H9 (cell line): ENCODE measurements at regions not wholly inside any gene's neighbourhood (a gene's known extent, or its start where the extent isn't known, plus 50 kb on each side); places are given as distances from the start of the nearest gene placed in this dataset.

Source experiments
- DNase-seq: peaks from one replicate; pipeline ENCODE4 v3.0.0-alpha.2; 2017
- H2AFZ ChIP-seq: one replicate; pipeline ENCODE4 v1.6.1; 2013; ENCODE audit warnings: mild to moderate bottlenecking, low read length, control low read depth, moderate library complexity
- H2AK5ac ChIP-seq: 2 replicates; pipeline ENCODE4 v1.6.1; 2013; ENCODE audit warnings: low read length, control low read depth, mixed read lengths; ENCODE audit not compliant: insufficient read length
- H2BK120ac ChIP-seq: one replicate; pipeline ENCODE4 v1.6.1; 2013; ENCODE audit warnings: low read depth, mild to moderate bottlenecking, low read length, control low read depth, inconsistent platforms; ENCODE audit not compliant: poor library complexity, severe bottlenecking
- H2BK12ac ChIP-seq: 2 replicates; pipeline ENCODE4 v1.6.1; 2013; ENCODE audit warnings: low read length, control low read depth, mixed read lengths, low read depth; ENCODE audit not compliant: insufficient read length
- H2BK15ac ChIP-seq: 2 replicates; pipeline ENCODE4 v1.6.1; 2013; ENCODE audit warnings: low read depth, low read length, control low read depth
- H2BK20ac ChIP-seq: one replicate; pipeline ENCODE4 v1.6.1; 2013; ENCODE audit warnings: low read depth, mild to moderate bottlenecking, low read length, control low read depth, inconsistent platforms; ENCODE audit not compliant: poor library complexity, severe bottlenecking
- H2BK5ac ChIP-seq: 2 replicates; pipeline ENCODE4 v1.6.1; 2013; ENCODE audit warnings: low read length, control low read depth, mixed read lengths; ENCODE audit not compliant: insufficient read length
- H3K14ac ChIP-seq: 2 replicates; pipeline ENCODE4 v1.6.1; 2013; ENCODE audit warnings: low read length, control low read depth; ENCODE audit not compliant: insufficient read depth
- H3K18ac ChIP-seq: 2 replicates; pipeline ENCODE4 v1.6.1; 2013; ENCODE audit warnings: low read depth, mild to moderate bottlenecking, mixed read lengths, low read length, control low read depth; ENCODE audit not compliant: insufficient read length
- H3K23ac ChIP-seq: 2 replicates; pipeline ENCODE4 v1.6.1; 2013; ENCODE audit warnings: low read length, control low read depth, mixed read lengths, low read depth; ENCODE audit not compliant: insufficient read length
- H3K23me2 ChIP-seq: 2 replicates; pipeline ENCODE4 v1.6.1; 2013; ENCODE audit warnings: low read depth, mild to moderate bottlenecking, mixed read lengths, low read length, control low read depth; ENCODE audit not compliant: insufficient read length, poor library complexity, severe bottlenecking
- H3K27ac ChIP-seq: 2 replicates; pipeline ENCODE4 v1.5.1; 2013; ENCODE audit warnings: low read length, control low read depth, mixed read lengths, low read depth; ENCODE audit not compliant: insufficient read length
- H3K27me3 ChIP-seq: 2 replicates; pipeline ENCODE4 v1.6.1; 2013; ENCODE audit warnings: low read length, control low read depth, inconsistent platforms; ENCODE audit not compliant: insufficient read depth
- H3K4ac ChIP-seq: 2 replicates; pipeline ENCODE4 v1.6.1; 2013; ENCODE audit warnings: low read depth, mild to moderate bottlenecking, control low read depth, inconsistent platforms, low read length, moderate library complexity
- H3K4me1 ChIP-seq: 2 replicates; pipeline ENCODE4 v1.6.1; 2013; ENCODE audit warnings: low read length, control low read depth, inconsistent platforms; ENCODE audit not compliant: insufficient read depth
- H3K4me2 ChIP-seq: 2 replicates; pipeline ENCODE4 v1.6.1; 2013; ENCODE audit warnings: low read length, control low read depth, mixed read lengths; ENCODE audit not compliant: insufficient read length, insufficient read depth
- H3K56ac ChIP-seq: 2 replicates; pipeline ENCODE4 v1.6.1; 2013; ENCODE audit warnings: low read depth, mild to moderate bottlenecking, mixed read lengths, low read length, control low read depth; ENCODE audit not compliant: insufficient read length
- H3K79me1 ChIP-seq: 2 replicates; pipeline ENCODE4 v1.6.1; 2013; ENCODE audit warnings: low read depth, mild to moderate bottlenecking, moderate library complexity, low read length, control low read depth, inconsistent platforms; ENCODE audit not compliant: insufficient read depth, poor library complexity, severe bottlenecking
- H3K79me2 ChIP-seq: 2 replicates; pipeline ENCODE4 v1.6.1; 2013; ENCODE audit warnings: low read length, control low read depth, inconsistent platforms; ENCODE audit not compliant: insufficient read depth
- H3K9ac ChIP-seq: 2 replicates; pipeline ENCODE4 v1.6.1; 2013; ENCODE audit warnings: low read length, control low read depth, mixed read lengths; ENCODE audit not compliant: insufficient read length; ENCODE audit errors: extremely low read depth
- H3K9me3 ChIP-seq: one replicate; pipeline ENCODE4 v1.6.1; 2013; ENCODE audit warnings: low read depth, low read length, inconsistent platforms; ENCODE audit not compliant: control insufficient read depth
- H3T11ph ChIP-seq: one replicate; pipeline ENCODE4 v1.6.1; 2013; ENCODE audit warnings: mild to moderate bottlenecking, low read length, control low read depth, inconsistent platforms
- H4K20me1 ChIP-seq: one replicate; pipeline ENCODE4 v1.6.1; 2013; ENCODE audit not compliant: control insufficient read depth, insufficient read length, insufficient read depth
- H4K5ac ChIP-seq: 2 replicates; pipeline ENCODE4 v1.6.1; 2013; ENCODE audit warnings: low read depth, mild to moderate bottlenecking, mixed read lengths, low read length, control low read depth; ENCODE audit not compliant: insufficient read length
- H4K8ac ChIP-seq: replicated peaks from 2 replicates; pipeline ENCODE4 v1.6.1; 2013; ENCODE audit warnings: low read length, control low read depth, mixed read lengths, low read depth; ENCODE audit not compliant: insufficient read length
- H4K91ac ChIP-seq: 2 replicates; pipeline ENCODE4 v1.6.1; 2013; ENCODE audit warnings: low read depth, mild to moderate bottlenecking, moderate library complexity, mixed read lengths, low read length, control low read depth; ENCODE audit not compliant: insufficient read length
- H3K27ac Mint-ChIP-seq, 3 experiments: 2 replicates in 2 of 3; 3 replicates in 1 of 3; pipeline ENCODE4 v1.8.0; 2020 to 2021; ENCODE audit warnings: mixed read lengths in 3 of 3, mild to moderate bottlenecking in 1 of 3, moderate library complexity in 1 of 3
- H3K27me3 Mint-ChIP-seq: 2 replicates; pipeline ENCODE4 v1.8.0; 2021; ENCODE audit warnings: low read depth, mild to moderate bottlenecking, moderate library complexity, mixed read lengths
- H3K36me3 Mint-ChIP-seq, 3 experiments: 2 replicates in 2 of 3; 3 replicates in 1 of 3; pipeline ENCODE4 v1.8.0; 2020 to 2021; ENCODE audit warnings: low read depth in 3 of 3, mixed read lengths in 3 of 3; ENCODE audit not compliant: insufficient read depth in 1 of 3
- H3K4me1 Mint-ChIP-seq, 2 experiments: 2 replicates each; pipeline ENCODE4 v1.8.0; 2020; ENCODE audit warnings: mixed read lengths in 2 of 2
- H3K4me3 Mint-ChIP-seq, 2 experiments: 2 replicates in 1 of 2; 3 replicates in 1 of 2; pipeline ENCODE4 v1.8.0; 2020 to 2021; ENCODE audit warnings: mild to moderate bottlenecking in 2 of 2, mixed read lengths in 2 of 2, moderate library complexity in 1 of 2
- H3K9me3 Mint-ChIP-seq, 2 experiments: 2 replicates in 1 of 2; 3 replicates in 1 of 2; pipeline ENCODE4 v1.8.0; 2020; ENCODE audit warnings: mild to moderate bottlenecking in 2 of 2, mixed read lengths in 2 of 2, moderate library complexity in 1 of 2
- WGBS: extraction: QIAGEN DNeasy Blood & Tissue Kit; methylation state at CpG from one replicate; pipeline ENCODE4 v1.1.7; 2013; ENCODE audit warnings: missing lambda C conversion rate, low lambda C conversion rate, mixed read lengths; ENCODE audit not compliant: insufficient read length; ENCODE audit errors: extremely low coverage; 5-methylcytosine and 5-hydroxymethylcytosine counted together
- TF ChIP-seq, protein P1 (sequence below): fragments of 200-600 bp; sonication (generic); conservative IDR thresholded peaks from 3 replicates; pipeline ENCODE4 v1.8.0; 2021; ENCODE audit warnings: antibody characterized with exemption, mild to moderate bottlenecking

DNA sequence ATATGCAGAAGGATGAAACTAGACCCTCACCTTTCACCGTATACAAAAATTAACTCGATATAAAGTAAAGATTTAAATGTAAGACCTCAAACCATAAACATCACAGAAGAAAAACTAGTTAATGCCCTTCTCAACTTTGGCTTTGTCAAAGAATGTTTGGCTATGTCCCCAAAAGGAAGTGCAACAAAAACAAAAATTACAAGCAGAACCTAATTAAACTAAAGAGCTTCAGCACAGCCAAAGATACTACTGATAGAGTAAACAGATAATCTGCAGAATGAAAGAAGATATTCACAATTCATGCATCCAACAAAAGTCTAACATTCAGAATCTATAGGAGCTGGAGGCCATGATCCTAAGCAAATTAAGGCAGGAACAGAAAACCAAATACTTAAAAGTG, 824.6 kb upstream of the NEGR1 start:
- Histone ChIP-seq H2AK5ac (no peak overlapping the region), H3T11ph (no peak overlapping the region), H3K27ac (no peak overlapping the region), H3K18ac (no peak overlapping the region), H2AFZ (no peak overlapping the region), H2BK20ac (no peak overlapping the region), H3K23me2 (no peaks in the 10 kb centered on the region), H3K23ac (no peak overlapping the region), H4K91ac (no peak overlapping the region), H4K5ac (no peak overlapping the region), H3K56ac (no peak overlapping the region), H4K20me1 (no peaks in the 10 kb centered on the region), H3K79me1 (no peaks in the 10 kb centered on the region), H3K9ac (no peak overlapping the region), H2BK12ac (no peak overlapping the region), H3K4me2 (no peak overlapping the region), H3K79me2 (no peaks in the 10 kb centered on the region), H3K4me1 (no peaks in the 10 kb centered on the region), H2BK120ac (no peak overlapping the region), H3K14ac (no peak overlapping the region), H3K4ac (no peak overlapping the region), H3K27me3 (no peaks in the 10 kb centered on the region), H2BK15ac (no peak overlapping the region), H3K9me3 (no peaks in the 10 kb centered on the region), H4K8ac (no peak overlapping the region), H2BK5ac (no peak overlapping the region)
- peaks cover 8 to 17% of the 10 kb centered on the region in 2 experiments; a peak in 4 of 5 replicates for H3K9me3 Mint-ChIP-seq
- H3K27me3 Mint-ChIP-seq = no peaks in the 10 kb centered on the region
- peaks cover 2 to 7% of the 10 kb centered on the region in 2 experiments; a peak in 2 of 4 replicates for H3K4me1 Mint-ChIP-seq
- no CpG with 5 or more reads among the region's 2 CpGs for WGBS
- DNase-seq = no peak
- peaks cover 7 to 20% (median 20%) of the 10 kb centered on the region in 3 experiments; a peak in 6 of 7 replicates for H3K36me3 Mint-ChIP-seq
- no peak overlapping the region for H3K4me3 Mint-ChIP-seq
- H3K27ac Mint-ChIP-seq = no peak overlapping the region
- TF ChIP-seq, protein P1, sequence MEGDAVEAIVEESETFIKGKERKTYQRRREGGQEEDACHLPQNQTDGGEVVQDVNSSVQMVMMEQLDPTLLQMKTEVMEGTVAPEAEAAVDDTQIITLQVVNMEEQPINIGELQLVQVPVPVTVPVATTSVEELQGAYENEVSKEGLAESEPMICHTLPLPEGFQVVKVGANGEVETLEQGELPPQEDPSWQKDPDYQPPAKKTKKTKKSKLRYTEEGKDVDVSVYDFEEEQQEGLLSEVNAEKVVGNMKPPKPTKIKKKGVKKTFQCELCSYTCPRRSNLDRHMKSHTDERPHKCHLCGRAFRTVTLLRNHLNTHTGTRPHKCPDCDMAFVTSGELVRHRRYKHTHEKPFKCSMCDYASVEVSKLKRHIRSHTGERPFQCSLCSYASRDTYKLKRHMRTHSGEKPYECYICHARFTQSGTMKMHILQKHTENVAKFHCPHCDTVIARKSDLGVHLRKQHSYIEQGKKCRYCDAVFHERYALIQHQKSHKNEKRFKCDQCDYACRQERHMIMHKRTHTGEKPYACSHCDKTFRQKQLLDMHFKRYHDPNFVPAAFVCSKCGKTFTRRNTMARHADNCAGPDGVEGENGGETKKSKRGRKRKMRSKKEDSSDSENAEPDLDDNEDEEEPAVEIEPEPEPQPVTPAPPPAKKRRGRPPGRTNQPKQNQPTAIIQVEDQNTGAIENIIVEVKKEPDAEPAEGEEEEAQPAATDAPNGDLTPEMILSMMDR = no peak
